B cell (primary cell): ENCODE measurements at regions not wholly inside any gene's neighbourhood (a gene's known extent, or its start where the extent isn't known, plus 50 kb on each side); places are given as distances from the start of the nearest gene placed in this dataset.

ENCODE experiments used
- ATAC-seq: fragments of 200-7000 bp; cut with Tn5 transposase; one replicate; pipeline ENCODE4 v1.10.0; 2021; ENCODE audit warnings: low read depth, mild to moderate bottlenecking, moderate number of reproducible peaks, moderate library complexity
- CTCF ChIA-PET: fragments of 350-600 bp; sonication (Branson Sonifier 250); formaldehyde crosslinking; loops from one replicate; lab custom pipeline; 2021; ENCODE audit warnings: antibody characterized with exemption, inconsistent platforms; lab: Charles Lee
- POLR2A ChIA-PET: fragments of 350-600 bp; sonication (Branson Sonifier 250); formaldehyde crosslinking; loops from one replicate; lab custom pipeline; 2021; ENCODE audit warnings: antibody characterized with exemption; lab: Charles Lee
- DNase-seq: peaks from one replicate; pipeline ENCODE4 v3.0.0; 2013
- H2AFZ ChIP-seq: 2 replicates; pipeline ENCODE4 v1.6.1; 2012; ENCODE audit warnings: mild to moderate bottlenecking, low read depth, low read length; ENCODE audit not compliant: insufficient read depth, poor library complexity, severe bottlenecking
- H3K27ac ChIP-seq, 2 donors: 1 replicate in 1 of 2; 2 replicates in 1 of 2; pipeline ENCODE4 v1.5.1; 2012 to 2013; ENCODE audit warnings: low read length in 2 of 2, mild to moderate bottlenecking in 2 of 2, moderate library complexity in 1 of 2
- H3K27me3 ChIP-seq, 4 experiments: fragments of 200-600 bp in 1 of 4; sonication (generic) in 1 of 4; replicated peaks in 1 of 4; 1 replicate in 2 of 4; 2 replicates in 2 of 4; pipeline versions ENCODE4 v1.6.1 to v1.7.0; 2013 to 2016; ENCODE audit warnings: low read length in 3 of 4, mild to moderate bottlenecking in 2 of 4, mixed read lengths in 1 of 4, moderate library complexity in 1 of 4; ENCODE audit not compliant: insufficient read depth in 4 of 4, control insufficient read depth in 3 of 4; ENCODE audit errors: control extremely low read depth in 1 of 4
- H3K36me3 ChIP-seq, 2 experiments: replicated peaks in 1 of 2; 1 replicate in 1 of 2; 2 replicates in 1 of 2; pipeline versions ENCODE4 v1.6.1 to v1.7.1; 2013; ENCODE audit warnings: low read length in 1 of 2; ENCODE audit not compliant: insufficient read depth in 2 of 2, control insufficient read depth in 1 of 2; ENCODE audit errors: control extremely low read depth in 1 of 2, extremely low read depth in 1 of 2
- H3K4me1 ChIP-seq, 2 donors: fragments of 200-600 bp in 1 of 2; sonication (generic) in 1 of 2; 1 replicate in 1 of 2; 2 replicates in 1 of 2; pipeline versions ENCODE4 v1.5.1 to v1.6.1; 2013 to 2017; ENCODE audit warnings: low read length in 2 of 2; ENCODE audit not compliant: control insufficient read depth in 2 of 2, insufficient read depth in 2 of 2
- H3K4me2 ChIP-seq: replicated peaks from 2 replicates; pipeline ENCODE3; 2012; ENCODE audit warnings: mild to moderate bottlenecking, low read depth, low read length; ENCODE audit not compliant: poor library complexity, severe bottlenecking
- H3K4me3 ChIP-seq, 5 experiments: fragments of 200-600 bp in 1 of 5; sonication (generic) in 1 of 5; 1 replicate in 3 of 5; 2 replicates in 2 of 5; pipeline versions ENCODE4 v1.5.1 to v1.7.0; 2011 to 2016; ENCODE audit warnings: low read length in 4 of 5, mild to moderate bottlenecking in 4 of 5, low read depth in 2 of 5, control low read depth in 1 of 5, moderate library complexity in 1 of 5; ENCODE audit not compliant: insufficient read depth in 1 of 5; ENCODE audit errors: control extremely low read depth in 1 of 5, extremely low read depth in 1 of 5
- H3K79me2 ChIP-seq: fragments of 200-600 bp; sonication (generic); one replicate; pipeline ENCODE4 v1.6.0; 2016; ENCODE audit warnings: low read length; ENCODE audit not compliant: control insufficient read depth, insufficient read depth
- H3K9ac ChIP-seq: fragments of 200-600 bp; sonication (generic); 2 replicates; pipeline ENCODE4 v1.6.1; 2017; ENCODE audit warnings: mild to moderate bottlenecking, low read length, moderate library complexity
- H3K9me3 ChIP-seq, 3 donors: one replicate each; pipeline versions ENCODE4 v1.6.1 to v1.7.1; 2013; ENCODE audit warnings: low read length in 2 of 3; ENCODE audit not compliant: control insufficient read depth in 2 of 3, insufficient read depth in 1 of 3; ENCODE audit errors: control extremely low read depth in 1 of 3
- H4K20me1 ChIP-seq: 2 replicates; pipeline ENCODE4 v1.6.0; 2012; ENCODE audit warnings: mild to moderate bottlenecking, low read length; ENCODE audit not compliant: insufficient read depth, control insufficient read depth, poor library complexity, severe bottlenecking
- H3K27ac Mint-ChIP-seq: one replicate; pipeline ENCODE4 v1.8.0; 2021; ENCODE audit warnings: mixed read lengths
- H3K27me3 Mint-ChIP-seq: one replicate; pipeline ENCODE4 v1.8.0; 2021; ENCODE audit warnings: mixed read lengths
- H3K4me1 Mint-ChIP-seq: one replicate; pipeline ENCODE4 v1.8.0; 2021; ENCODE audit warnings: mixed read lengths
- H3K4me3 Mint-ChIP-seq: one replicate; pipeline ENCODE4 v1.8.0; 2021; ENCODE audit warnings: mixed read lengths
- H3K9me3 Mint-ChIP-seq: one replicate; pipeline ENCODE4 v1.8.0; 2022; ENCODE audit warnings: mixed read lengths; ENCODE audit not compliant: insufficient read depth
- CTCF ChIP-seq: fragments of 200-600 bp; IDR thresholded peaks from one replicate; pipeline ENCODE4 v1.8.0; 2022; ENCODE audit warnings: antibody characterized with exemption, mild to moderate bottlenecking
- EZH2 ChIP-seq: IDR thresholded peaks from 2 replicates; pipeline ENCODE4 v1.6.1; 2012; ENCODE audit warnings: borderline replicate concordance, low read depth, mild to moderate bottlenecking, moderate library complexity, low read length; ENCODE audit not compliant: insufficient read depth, poor library complexity, severe bottlenecking
- WGBS: methylation state at CpG from one replicate; pipeline ENCODE4 v1.1.5; 2013; ENCODE audit warnings: missing lambda C conversion rate; ENCODE audit not compliant: insufficient coverage; 5-methylcytosine and 5-hydroxymethylcytosine counted together
- intact Hi-C: fragments of 100-400 bp; cut with micrococcal nuclease; formaldehyde crosslinking; loops from one replicate; pipeline ENCODE4 v1.10.0; 2022

GRCh38 chr20:6637160-6637579, 130.3 kb upstream of the BMP2 start:
- ATAC-seq = no peak
- ChIA-PET CTCF (no interaction called here), POLR2A (no interaction called here)
- Histone ChIP-seq H3K79me2 (no peaks in the 10 kb centered on the region), H3K27me3 (no peaks in the 10 kb centered on the region), H3K9ac (no peak overlapping the region), H2AFZ (no peak overlapping the region), H3K27ac (no peak overlapping the region), H3K36me3 (no peaks in the 10 kb centered on the region), H3K9me3 (peaks cover 0 to 3% (median 0%) of the 10 kb centered on the region in 3 donors), H3K4me2 (no peak overlapping the region), H3K4me3 (no peak overlapping the region), H3K4me1 (no peaks in the 10 kb centered on the region), H4K20me1 (no peaks in the 10 kb centered on the region)
- no peaks in the 10 kb centered on the region for H3K27me3 Mint-ChIP-seq
- no peaks in the 10 kb centered on the region for H3K4me1 Mint-ChIP-seq
- intact Hi-C loops = no loop called here
- H3K27ac Mint-ChIP-seq = no peak overlapping the region
- no peak overlapping the region for H3K4me3 Mint-ChIP-seq
- H3K9me3 Mint-ChIP-seq = no peaks in the 10 kb centered on the region
- no peak for TF ChIP-seq EZH2
- TF ChIP-seq CTCF = no peak
- DNase-seq = no peak

- POLR2A ChIA-PET = no interaction called here
- CTCF ChIA-PET = no interaction called here
- intact Hi-C loops = no loop called here
These were observed 131.0 kb upstream of the BMP2 start for GRCh38 chr20:6636209-6637159.

More at GRCh38 chr20:6636209-6637159, 131.0 kb upstream of the BMP2 start:
- no peaks in the 10 kb centered on the region for H3K79me2 ChIP-seq
- no peak overlapping the region for H2AFZ ChIP-seq
- H4K20me1 ChIP-seq = no peaks in the 10 kb centered on the region
- no peaks in the 10 kb centered on the region for H3K4me1 ChIP-seq
- Mint-ChIP-seq H3K4me3 (no peak overlapping the region), H3K9me3 (no peaks in the 10 kb centered on the region), H3K4me1 (no peaks in the 10 kb centered on the region), H3K27me3 (no peaks in the 10 kb centered on the region), H3K27ac (no peak overlapping the region)
- TF ChIP-seq EZH2 = no peak
- TF ChIP-seq CTCF = no peak
- no peak overlapping the region for H3K4me3 ChIP-seq
- no peak overlapping the region for H3K9ac ChIP-seq
- WGBS = 53% methylated on average over 3 of the region's 8 CpGs
- no peaks in the 10 kb centered on the region for H3K36me3 ChIP-seq
- H3K27me3 ChIP-seq = no peaks in the 10 kb centered on the region
- H3K27ac ChIP-seq = no peak overlapping the region
- ATAC-seq (no peak), DNase-seq (no peak)
- H3K9me3 ChIP-seq = peaks cover 0 to 3% (median 0%) of the 10 kb centered on the region in 3 donors
- no peak overlapping the region for H3K4me2 ChIP-seq
